K562 (cell line): ENCODE measurements at regions not wholly inside any gene's neighbourhood (a gene's known extent, or its start where the extent isn't known, plus 50 kb on each side); places are given as distances from the start of the nearest gene placed in this dataset.

Experiments
- ATAC-seq: fragments of 200-7000 bp; cut with Tn5 transposase; 3 replicates; pipeline ENCODE4 v1.9.1; 2020; ENCODE audit warnings: moderate library complexity
- BruUV-seq: library from RNA; stranded (reverse); fragments of 400-500 nt; replicated peaks from 2 replicates; lab custom pipeline; 2021; lab: Mats Ljungman, UMichigan
- CTCF ChIA-PET: fragments of 300-600 bp; formaldehyde crosslinking; extraction: SDS; loops from one replicate; lab custom pipeline; 2021; ENCODE audit warnings: low intra/inter-chr PET ratio; lab: Yijun Ruan, JAX
- POLR2A ChIA-PET: fragments of 300-600, 350-650 bp; sonication (Branson Sonifier 250); formaldehyde crosslinking; extraction: SDS; loops from one replicate; lab custom pipeline; 2021; ENCODE audit warnings: antibody characterized with exemption, inconsistent platforms; lab: Yijun Ruan, JAX
- DNase-seq, 4 experiments: peaks; one replicate each; pipeline versions ENCODE4 v3.0.0 to v3.0.0-alpha.2; 2011 to 2018; ENCODE audit warnings: low spot score in 3 of 4, mixed read lengths in 3 of 4; ENCODE audit errors: extremely low read depth in 1 of 4
- FAIRE-seq: peaks from 2 replicates; lab custom pipeline; 2011; peaks lifted over from hg19 to GRCh38; lab: Jason Lieb, UNC
- H2AFZ ChIP-seq: 2 replicates; pipeline ENCODE4 v1.6.0; 2011; ENCODE audit warnings: low read depth, low read length, control low read depth, inconsistent platforms
- H3K27ac ChIP-seq: fragments of 200-600 bp; 3 replicates; pipeline ENCODE4 v1.8.0; 2011; ENCODE audit warnings: low read depth, mild to moderate bottlenecking, control low read depth, inconsistent platforms, low read length, moderate library complexity, mixed read lengths; ENCODE audit errors: extremely low read depth
- H3K27me3 ChIP-seq, 2 experiments: fragments of 300-600 bp in 1 of 2; 2 replicates in 1 of 2; 3 replicates in 1 of 2; pipeline versions ENCODE4 v1.6.0 to v1.8.0; 2011; ENCODE audit warnings: inconsistent platforms in 2 of 2, low read length in 2 of 2, mild to moderate bottlenecking in 1 of 2, mixed read lengths in 1 of 2, moderate library complexity in 1 of 2; ENCODE audit not compliant: control insufficient read depth in 2 of 2, insufficient read depth in 2 of 2
- H3K36me3 ChIP-seq: fragments of 300-600 bp; 3 replicates; pipeline ENCODE4 v1.8.0; 2011; ENCODE audit warnings: mild to moderate bottlenecking, low read length, inconsistent platforms; ENCODE audit not compliant: control insufficient read depth, insufficient read depth
- H3K4me1 ChIP-seq, 2 experiments: fragments of 200-600 bp in 1 of 2; replicated peaks in 1 of 2; 2 replicates in 1 of 2; 3 replicates in 1 of 2; pipeline versions ENCODE4 v1.5.1 to v1.8.0; 2011; ENCODE audit warnings: inconsistent platforms in 2 of 2, low read length in 2 of 2, mild to moderate bottlenecking in 1 of 2, mixed read lengths in 1 of 2, moderate library complexity in 1 of 2; ENCODE audit not compliant: control insufficient read depth in 2 of 2, insufficient read depth in 2 of 2
- H3K4me2 ChIP-seq: 2 replicates; pipeline ENCODE4 v1.6.1; 2011; ENCODE audit warnings: low read length, control low read depth, inconsistent platforms, mixed read lengths; ENCODE audit not compliant: insufficient read depth
- H3K4me3 ChIP-seq: fragments of 200-600 bp; sonication (generic), shearing (Covaris generic); 2 replicates; pipeline ENCODE4 v1.5.1; 2016; ENCODE audit warnings: control low read depth, inconsistent platforms
- H3K79me2 ChIP-seq: fragments of 200-600 bp; 3 replicates; pipeline ENCODE4 v1.8.0; 2011; ENCODE audit warnings: low read length, inconsistent platforms; ENCODE audit not compliant: control insufficient read depth, insufficient read depth
- H3K9ac ChIP-seq, 2 experiments: 2 replicates each; pipeline versions ENCODE4 v1.6.0 to v1.6.1; 2011; ENCODE audit warnings: low read depth in 2 of 2, low read length in 2 of 2, control low read depth in 1 of 2, inconsistent platforms in 1 of 2, mild to moderate bottlenecking in 1 of 2, mixed read lengths in 1 of 2; ENCODE audit not compliant: insufficient read depth in 1 of 2
- H3K9me1 ChIP-seq: one replicate; pipeline ENCODE4 v1.6.0; 2011; ENCODE audit warnings: inconsistent platforms, mild to moderate bottlenecking, low read length, moderate library complexity; ENCODE audit not compliant: control insufficient read depth, insufficient read depth
- H3K9me3 ChIP-seq: replicated peaks from 2 replicates; pipeline ENCODE4 v1.5.1; 2011; ENCODE audit warnings: low read depth, low read length, inconsistent platforms; ENCODE audit not compliant: control insufficient read depth, insufficient read depth
- H4K20me1 ChIP-seq: replicated peaks from 2 replicates; pipeline ENCODE4 v1.6.1; 2011; ENCODE audit warnings: low read length, inconsistent platforms, mixed read lengths; ENCODE audit not compliant: control insufficient read depth, insufficient read depth
- ELF1 ChIP-seq: fragments of 200-800 bp; sonication (Bioruptor generic); IDR thresholded peaks from 2 replicates; pipeline ENCODE4 v1.6.1; 2016; ENCODE audit warnings: missing genetic modification characterization, missing compliant biosample characterization
- GABPA ChIP-seq: fragments of 200-800 bp; sonication (Bioruptor generic); conservative IDR thresholded peaks from 2 replicates; pipeline ENCODE4 v1.6.1; 2016; ENCODE audit warnings: low read depth, missing genetic modification characterization, missing compliant biosample characterization
- MAFG ChIP-seq: fragments of 450-650 bp; conservative IDR thresholded peaks from 2 replicates; pipeline ENCODE4 v1.6.1; 2016; ENCODE audit warnings: missing genetic modification characterization, missing compliant biosample characterization
- NEUROD1 ChIP-seq: fragments of 150-350 bp; IDR thresholded peaks from 2 replicates; pipeline ENCODE4 v1.6.1; 2014; ENCODE audit warnings: borderline replicate concordance, low read length, low read depth; ENCODE audit not compliant: partially characterized antibody
- NFATC3 ChIP-seq: fragments of 450-650 bp; IDR thresholded peaks from 2 replicates; pipeline ENCODE4 v1.6.1; 2017; ENCODE audit warnings: mild to moderate bottlenecking
- PHTF2 ChIP-seq: fragments of 250-450 bp; sonication (Bioruptor Pico); IDR thresholded peaks from 2 replicates; pipeline ENCODE4 v1.5.0; 2021; ENCODE audit warnings: mild to moderate bottlenecking
- ZNF551 ChIP-seq: fragments of 250-450 bp; sonication (Bioruptor Pico); IDR thresholded peaks from 2 replicates; pipeline ENCODE4 v1.5.0; 2021; ENCODE audit warnings: mild to moderate bottlenecking, moderate library complexity
- ZNF696 ChIP-seq: fragments of 250-450 bp; sonication (Bioruptor Pico); conservative IDR thresholded peaks from 2 replicates; pipeline ENCODE4 v1.4.0; 2020; ENCODE audit warnings: mild to moderate bottlenecking, moderate library complexity
- WGBS: fragments of 100-300 bp; shearing (Covaris generic); methylation state at CpG from one replicate; pipeline ENCODE4 v1.1.6; 2016; ENCODE audit warnings: low coverage, mixed read lengths; ENCODE audit not compliant: insufficient coverage; ENCODE audit errors: missing lambda C conversion rate; 5-methylcytosine and 5-hydroxymethylcytosine counted together
- in situ Hi-C: fragments of 300-500 bp; cut with MboI; formaldehyde crosslinking; loops from 4 replicates; pipeline ENCODE4 v1.15.0; 2018; ENCODE audit warnings: inconsistent platforms, mixed read lengths
- intact Hi-C: fragments of 100-400 bp; cut with micrococcal nuclease; formaldehyde crosslinking; loops from 2 replicates; pipeline ENCODE4 v1.14.2; 2022
- TF ChIP-seq, protein P1 (sequence below): fragments of 450-650 bp; formaldehyde crosslinking; conservative IDR thresholded peaks from 2 replicates; pipeline ENCODE4 v1.4.0; 2022; ENCODE audit warnings: mild to moderate bottlenecking, missing genetic modification characterization
- TF ChIP-seq, protein P2 (sequence below), 2 experiments: IDR thresholded peaks in 1 of 2; conservative IDR thresholded peaks in 1 of 2; 2 replicates each; pipeline ENCODE4 v1.6.1; 2016; ENCODE audit warnings: low read depth in 2 of 2, mild to moderate bottlenecking in 1 of 2, missing compliant biosample characterization in 1 of 2, missing genetic modification characterization in 1 of 2, moderate library complexity in 1 of 2
- TF ChIP-seq, protein P3 (sequence below): fragments of 250-450 bp; sonication (Bioruptor Pico); IDR thresholded peaks from 2 replicates; pipeline ENCODE4 v1.4.0; 2020

DNA sequence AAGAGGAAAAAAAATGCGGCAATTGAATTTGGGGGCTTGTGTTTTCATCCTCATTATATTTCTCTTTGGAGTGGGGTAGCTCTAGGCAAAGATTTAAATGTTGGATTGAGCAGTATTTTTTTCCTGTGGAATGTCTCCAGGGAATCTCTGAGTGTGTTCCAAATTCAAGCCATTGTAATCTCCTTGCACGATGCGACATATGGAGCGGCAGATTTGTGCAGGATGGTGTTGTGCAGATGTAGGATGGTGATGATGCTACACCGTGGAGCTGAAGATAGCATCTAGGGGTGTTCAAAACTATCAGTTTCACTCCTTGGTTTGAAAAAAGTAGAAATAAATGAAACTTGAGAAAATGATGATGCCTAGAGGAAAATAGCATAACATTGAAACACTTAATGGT lies 777.5 kb upstream of the EPHA7 start:
- in situ Hi-C loops, result no loop called here
- BruUV-seq, result no TSS peak
- 0% methylated on average over 5 of the region's 5 CpGs for WGBS

More for the DNA sequence above, 777.5 kb upstream of the EPHA7 start:
- no peak overlapping the region for H3K4me3 ChIP-seq
- no peak for TF ChIP-seq PHTF2 (CRISPR knock-in tag)
- TF ChIP-seq ELF1 (tag), result no peak
- TF ChIP-seq ZNF551, result no peak
- TF ChIP-seq, protein P1, sequence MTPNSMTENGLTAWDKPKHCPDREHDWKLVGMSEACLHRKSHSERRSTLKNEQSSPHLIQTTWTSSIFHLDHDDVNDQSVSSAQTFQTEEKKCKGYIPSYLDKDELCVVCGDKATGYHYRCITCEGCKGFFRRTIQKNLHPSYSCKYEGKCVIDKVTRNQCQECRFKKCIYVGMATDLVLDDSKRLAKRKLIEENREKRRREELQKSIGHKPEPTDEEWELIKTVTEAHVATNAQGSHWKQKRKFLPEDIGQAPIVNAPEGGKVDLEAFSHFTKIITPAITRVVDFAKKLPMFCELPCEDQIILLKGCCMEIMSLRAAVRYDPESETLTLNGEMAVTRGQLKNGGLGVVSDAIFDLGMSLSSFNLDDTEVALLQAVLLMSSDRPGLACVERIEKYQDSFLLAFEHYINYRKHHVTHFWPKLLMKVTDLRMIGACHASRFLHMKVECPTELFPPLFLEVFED, result no peak
- TF ChIP-seq, protein P2, sequence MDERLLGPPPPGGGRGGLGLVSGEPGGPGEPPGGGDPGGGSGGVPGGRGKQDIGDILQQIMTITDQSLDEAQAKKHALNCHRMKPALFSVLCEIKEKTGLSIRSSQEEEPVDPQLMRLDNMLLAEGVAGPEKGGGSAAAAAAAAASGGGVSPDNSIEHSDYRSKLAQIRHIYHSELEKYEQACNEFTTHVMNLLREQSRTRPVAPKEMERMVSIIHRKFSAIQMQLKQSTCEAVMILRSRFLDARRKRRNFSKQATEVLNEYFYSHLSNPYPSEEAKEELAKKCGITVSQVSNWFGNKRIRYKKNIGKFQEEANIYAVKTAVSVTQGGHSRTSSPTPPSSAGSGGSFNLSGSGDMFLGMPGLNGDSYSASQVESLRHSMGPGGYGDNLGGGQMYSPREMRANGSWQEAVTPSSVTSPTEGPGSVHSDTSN (CRISPR knock-in tag; IDR thresholded peaks at IDR 0.05; ENCODE audit: low read depth), result no peak
- TF ChIP-seq, protein P2 (tag; conservative IDR thresholded peaks at IDR 0.05; ENCODE audit: low read depth), result no peak
- no peak for TF ChIP-seq NEUROD1
- no peak for TF ChIP-seq ZNF696 (CRISPR knock-in tag)
- TF ChIP-seq, protein P3, sequence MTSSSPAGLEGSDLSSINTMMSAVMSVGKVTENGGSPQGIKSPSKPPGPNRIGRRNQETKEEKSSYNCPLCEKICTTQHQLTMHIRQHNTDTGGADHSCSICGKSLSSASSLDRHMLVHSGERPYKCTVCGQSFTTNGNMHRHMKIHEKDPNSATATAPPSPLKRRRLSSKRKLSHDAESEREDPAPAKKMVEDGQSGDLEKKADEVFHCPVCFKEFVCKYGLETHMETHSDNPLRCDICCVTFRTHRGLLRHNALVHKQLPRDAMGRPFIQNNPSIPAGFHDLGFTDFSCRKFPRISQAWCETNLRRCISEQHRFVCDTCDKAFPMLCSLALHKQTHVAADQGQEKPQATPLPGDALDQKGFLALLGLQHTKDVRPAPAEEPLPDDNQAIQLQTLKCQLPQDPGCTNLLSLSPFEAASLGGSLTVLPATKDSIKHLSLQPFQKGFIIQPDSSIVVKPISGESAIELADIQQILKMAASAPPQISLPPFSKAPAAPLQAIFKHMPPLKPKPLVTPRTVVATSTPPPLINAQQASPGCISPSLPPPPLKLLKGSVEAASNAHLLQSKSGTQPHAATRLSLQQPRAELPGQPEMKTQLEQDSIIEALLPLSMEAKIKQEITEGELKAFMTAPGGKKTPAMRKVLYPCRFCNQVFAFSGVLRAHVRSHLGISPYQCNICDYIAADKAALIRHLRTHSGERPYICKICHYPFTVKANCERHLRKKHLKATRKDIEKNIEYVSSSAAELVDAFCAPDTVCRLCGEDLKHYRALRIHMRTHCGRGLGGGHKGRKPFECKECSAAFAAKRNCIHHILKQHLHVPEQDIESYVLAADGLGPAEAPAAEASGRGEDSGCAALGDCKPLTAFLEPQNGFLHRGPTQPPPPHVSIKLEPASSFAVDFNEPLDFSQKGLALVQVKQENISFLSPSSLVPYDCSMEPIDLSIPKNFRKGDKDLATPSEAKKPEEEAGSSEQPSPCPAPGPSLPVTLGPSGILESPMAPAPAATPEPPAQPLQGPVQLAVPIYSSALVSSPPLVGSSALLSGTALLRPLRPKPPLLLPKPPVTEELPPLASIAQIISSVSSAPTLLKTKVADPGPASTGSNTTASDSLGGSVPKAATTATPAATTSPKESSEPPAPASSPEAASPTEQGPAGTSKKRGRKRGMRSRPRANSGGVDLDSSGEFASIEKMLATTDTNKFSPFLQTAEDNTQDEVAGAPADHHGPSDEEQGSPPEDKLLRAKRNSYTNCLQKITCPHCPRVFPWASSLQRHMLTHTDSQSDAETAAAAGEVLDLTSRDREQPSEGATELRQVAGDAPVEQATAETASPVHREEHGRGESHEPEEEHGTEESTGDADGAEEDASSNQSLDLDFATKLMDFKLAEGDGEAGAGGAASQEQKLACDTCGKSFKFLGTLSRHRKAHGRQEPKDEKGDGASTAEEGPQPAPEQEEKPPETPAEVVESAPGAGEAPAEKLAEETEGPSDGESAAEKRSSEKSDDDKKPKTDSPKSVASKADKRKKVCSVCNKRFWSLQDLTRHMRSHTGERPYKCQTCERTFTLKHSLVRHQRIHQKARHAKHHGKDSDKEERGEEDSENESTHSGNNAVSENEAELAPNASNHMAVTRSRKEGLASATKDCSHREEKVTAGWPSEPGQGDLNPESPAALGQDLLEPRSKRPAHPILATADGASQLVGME (CRISPR knock-in tag), result no peak
- no peak for TF ChIP-seq GABPA (tag)
- TF ChIP-seq MAFG (tag), result no peak
- no peak for TF ChIP-seq NFATC3
- TF ChIP-seq, all 486 proteins: peak for 0
- Histone ChIP-seq H3K27me3 (no peaks in the 10 kb centered on the region), H2AFZ (no peak overlapping the region), H3K9ac (no peak overlapping the region), H3K9me1 (no peaks in the 10 kb centered on the region), H3K9me3 (no peaks in the 10 kb centered on the region), H3K27ac (no peak overlapping the region), H3K79me2 (no peaks in the 10 kb centered on the region), H4K20me1 (no peaks in the 10 kb centered on the region), H3K4me2 (no peak overlapping the region), H3K36me3 (no peaks in the 10 kb centered on the region), H3K4me1 (no peaks in the 10 kb centered on the region)
- intact Hi-C loops, result no loop called here
- FAIRE-seq (no peak), ATAC-seq (no peak), DNase-seq (no peak)
- ChIA-PET CTCF (no interaction called here), POLR2A (no interaction called here)
